ENCODE measurements at regions not wholly inside any gene's neighbourhood (a gene's known extent, or its start where the extent isn't known, plus 50 kb on each side); places are given as distances from the start of the nearest gene placed in this dataset.

GRCh38 chr1:34398916-34399275 lies 222.2 kb downstream of the C1orf94 start:
- no peak for TF ChIP-seq CTCF (IDR thresholded peaks at IDR 0.05)
- no peak for TF ChIP-seq POLR2AphosphoS5 (IDR thresholded peaks at IDR 0.05; ENCODE audit: low read depth, low read length)
- TF ChIP-seq, protein P1, sequence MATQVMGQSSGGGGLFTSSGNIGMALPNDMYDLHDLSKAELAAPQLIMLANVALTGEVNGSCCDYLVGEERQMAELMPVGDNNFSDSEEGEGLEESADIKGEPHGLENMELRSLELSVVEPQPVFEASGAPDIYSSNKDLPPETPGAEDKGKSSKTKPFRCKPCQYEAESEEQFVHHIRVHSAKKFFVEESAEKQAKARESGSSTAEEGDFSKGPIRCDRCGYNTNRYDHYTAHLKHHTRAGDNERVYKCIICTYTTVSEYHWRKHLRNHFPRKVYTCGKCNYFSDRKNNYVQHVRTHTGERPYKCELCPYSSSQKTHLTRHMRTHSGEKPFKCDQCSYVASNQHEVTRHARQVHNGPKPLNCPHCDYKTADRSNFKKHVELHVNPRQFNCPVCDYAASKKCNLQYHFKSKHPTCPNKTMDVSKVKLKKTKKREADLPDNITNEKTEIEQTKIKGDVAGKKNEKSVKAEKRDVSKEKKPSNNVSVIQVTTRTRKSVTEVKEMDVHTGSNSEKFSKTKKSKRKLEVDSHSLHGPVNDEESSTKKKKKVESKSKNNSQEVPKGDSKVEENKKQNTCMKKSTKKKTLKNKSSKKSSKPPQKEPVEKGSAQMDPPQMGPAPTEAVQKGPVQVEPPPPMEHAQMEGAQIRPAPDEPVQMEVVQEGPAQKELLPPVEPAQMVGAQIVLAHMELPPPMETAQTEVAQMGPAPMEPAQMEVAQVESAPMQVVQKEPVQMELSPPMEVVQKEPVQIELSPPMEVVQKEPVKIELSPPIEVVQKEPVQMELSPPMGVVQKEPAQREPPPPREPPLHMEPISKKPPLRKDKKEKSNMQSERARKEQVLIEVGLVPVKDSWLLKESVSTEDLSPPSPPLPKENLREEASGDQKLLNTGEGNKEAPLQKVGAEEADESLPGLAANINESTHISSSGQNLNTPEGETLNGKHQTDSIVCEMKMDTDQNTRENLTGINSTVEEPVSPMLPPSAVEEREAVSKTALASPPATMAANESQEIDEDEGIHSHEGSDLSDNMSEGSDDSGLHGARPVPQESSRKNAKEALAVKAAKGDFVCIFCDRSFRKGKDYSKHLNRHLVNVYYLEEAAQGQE (IDR thresholded peaks at IDR 0.05; ENCODE audit: insufficient read depth in 1 of 2, low read depth in 2 of 2, low read length in 1 of 2) = no peak

All from Panc1 (cell line).